ENCODE measurements at regions not wholly inside any gene's neighbourhood (a gene's known extent, or its start where the extent isn't known, plus 50 kb on each side); places are given as distances from the start of the nearest gene placed in this dataset.

DNA sequence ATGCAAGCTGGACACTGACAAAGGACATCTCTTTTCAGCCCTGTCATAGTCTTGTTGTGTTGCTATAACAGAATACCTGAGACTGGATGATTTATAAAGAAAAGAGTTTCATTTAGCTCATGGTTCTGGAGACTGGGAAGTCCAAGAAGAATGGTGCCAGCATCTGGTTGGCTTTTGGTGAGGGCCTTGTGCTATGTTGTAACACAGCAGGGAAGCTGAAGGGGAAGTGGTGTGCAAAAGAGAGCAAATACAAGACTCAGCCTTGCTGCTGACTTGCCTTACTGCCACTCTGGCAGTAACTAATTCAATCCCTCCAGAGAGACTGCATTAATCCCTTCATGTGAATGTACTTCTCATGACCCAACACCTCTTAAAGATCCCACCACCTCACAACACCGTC lies 356.3 kb upstream of the PROK2 start:
- peaks cover 3% of the 10 kb centered on the region; the same call in 1 of the 2 replicates for H3K4me1 ChIP-seq (ENCODE audit: insufficient read depth, low read length)
- H4K5ac ChIP-seq (ENCODE audit: insufficient read length, low read depth, low read length), result no peak overlapping the region
- no peak overlapping the region for H3K9ac ChIP-seq (ENCODE audit: extremely low read depth, insufficient read length, low read length)

More for the DNA sequence above, 356.3 kb upstream of the PROK2 start:
- Histone ChIP-seq H2BK12ac (ENCODE audit: insufficient read length, low read depth, low read length) (no peak overlapping the region), H3K23ac (ENCODE audit: insufficient read length, low read depth, low read length) (no peak overlapping the region), H2BK5ac (ENCODE audit: insufficient read length, low read length) (no peak overlapping the region), H4K91ac (ENCODE audit: insufficient read length, low read depth, low read length) (no peak overlapping the region), H3K79me1 (ENCODE audit: insufficient read depth, low read depth, low read length, poor library complexity, severe bottlenecking) (no peaks in the 10 kb centered on the region), H3K4ac (ENCODE audit: low read depth, low read length) (no peak overlapping the region), H2BK120ac (ENCODE audit: low read depth, low read length, poor library complexity, severe bottlenecking) (no peak overlapping the region), H4K20me1 (ENCODE audit: control insufficient read depth, insufficient read depth, insufficient read length) (no peaks in the 10 kb centered on the region), H3K23me2 (ENCODE audit: insufficient read length, low read depth, low read length, poor library complexity, severe bottlenecking) (no peaks in the 10 kb centered on the region), H3K18ac (ENCODE audit: insufficient read length, low read depth, low read length) (no peak overlapping the region), H3K9me3 (ENCODE audit: control insufficient read depth, low read depth, low read length) (no peaks in the 10 kb centered on the region), H3K56ac (ENCODE audit: insufficient read length, low read depth, low read length) (no peak overlapping the region), H3K27ac (ENCODE audit: insufficient read length, low read depth, low read length) (no peak overlapping the region), H3T11ph (ENCODE audit: low read length) (no peak overlapping the region), H3K4me2 (ENCODE audit: insufficient read depth, insufficient read length, low read length) (no peak overlapping the region), H2BK15ac (ENCODE audit: low read depth, low read length) (no peak overlapping the region), H3K14ac (ENCODE audit: insufficient read depth, low read length) (no peak overlapping the region), H4K8ac (replicated peaks; ENCODE audit: insufficient read length, low read depth, low read length) (no peak overlapping the region), H2AFZ (ENCODE audit: low read length) (no peak overlapping the region), H3K79me2 (ENCODE audit: insufficient read depth, low read length) (no peaks in the 10 kb centered on the region), H3K27me3 (ENCODE audit: insufficient read depth, low read length) (no peaks in the 10 kb centered on the region), H2AK5ac (ENCODE audit: insufficient read length, low read length) (no peak overlapping the region), H2BK20ac (ENCODE audit: low read depth, low read length, poor library complexity, severe bottlenecking) (no peak overlapping the region)
- Mint-ChIP-seq H3K4me1 (peaks cover 6 to 7% of the 10 kb centered on the region in 2 experiments; a peak in 3 of 4 replicates), H3K27me3 (ENCODE audit: low read depth) (peaks cover 10% of the 10 kb centered on the region), H3K4me3 (no peak overlapping the region), H3K9me3 (no peaks in the 10 kb centered on the region; a peak in 1 of 5 replicates), H3K27ac (no peak overlapping the region), H3K36me3 (ENCODE audit: insufficient read depth in 1 of 3, low read depth in 3 of 3) (no peaks in the 10 kb centered on the region; a peak in 1 of 7 replicates)
- TF ChIP-seq, protein P1, sequence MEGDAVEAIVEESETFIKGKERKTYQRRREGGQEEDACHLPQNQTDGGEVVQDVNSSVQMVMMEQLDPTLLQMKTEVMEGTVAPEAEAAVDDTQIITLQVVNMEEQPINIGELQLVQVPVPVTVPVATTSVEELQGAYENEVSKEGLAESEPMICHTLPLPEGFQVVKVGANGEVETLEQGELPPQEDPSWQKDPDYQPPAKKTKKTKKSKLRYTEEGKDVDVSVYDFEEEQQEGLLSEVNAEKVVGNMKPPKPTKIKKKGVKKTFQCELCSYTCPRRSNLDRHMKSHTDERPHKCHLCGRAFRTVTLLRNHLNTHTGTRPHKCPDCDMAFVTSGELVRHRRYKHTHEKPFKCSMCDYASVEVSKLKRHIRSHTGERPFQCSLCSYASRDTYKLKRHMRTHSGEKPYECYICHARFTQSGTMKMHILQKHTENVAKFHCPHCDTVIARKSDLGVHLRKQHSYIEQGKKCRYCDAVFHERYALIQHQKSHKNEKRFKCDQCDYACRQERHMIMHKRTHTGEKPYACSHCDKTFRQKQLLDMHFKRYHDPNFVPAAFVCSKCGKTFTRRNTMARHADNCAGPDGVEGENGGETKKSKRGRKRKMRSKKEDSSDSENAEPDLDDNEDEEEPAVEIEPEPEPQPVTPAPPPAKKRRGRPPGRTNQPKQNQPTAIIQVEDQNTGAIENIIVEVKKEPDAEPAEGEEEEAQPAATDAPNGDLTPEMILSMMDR (conservative IDR thresholded peaks at IDR 0.05), result no peak
- WGBS (ENCODE audit: extremely low coverage, insufficient read length, low lambda C conversion rate), result no CpG with 5 or more reads among the region's 1 CpG
- no peak for DNase-seq

Data from H9 (cell line).